IMR-90 (cell line): ENCODE measurements at regions not wholly inside any gene's neighbourhood (a gene's known extent, or its start where the extent isn't known, plus 50 kb on each side); places are given as distances from the start of the nearest gene placed in this dataset.

Experiments
- ATAC-seq: fragments of 200-7000 bp; cut with Tn5 transposase; 2 replicates; pipeline ENCODE4 v1.9.1; 2020; ENCODE audit warnings: low read depth, mild to moderate bottlenecking, moderate library complexity
- BruUV-seq: library from RNA; stranded (reverse); fragments of 400-500 nt; replicated peaks from 2 replicates; lab custom pipeline; 2021; lab: Mats Ljungman, UMichigan
- CTCF ChIA-PET: fragments of 300-600 bp; formaldehyde crosslinking; extraction: SDS; loops from one replicate; lab custom pipeline; 2021; ENCODE audit warnings: antibody characterized with exemption; lab: Yijun Ruan, JAX
- POLR2A ChIA-PET: fragments of 300-600 bp; sonication (Branson Sonifier 250); formaldehyde crosslinking; loops from one replicate; lab custom pipeline; 2022; ENCODE audit warnings: antibody characterized with exemption; ENCODE audit not compliant: unreplicated experiment; lab: Charles Lee
- DNase-seq: peaks from one replicate; pipeline ENCODE4 v3.0.0; 2013
- H2AFZ ChIP-seq: replicated peaks from 2 replicates; pipeline ENCODE3; 2013; ENCODE audit warnings: low read length, mild to moderate bottlenecking; ENCODE audit not compliant: poor library complexity
- H2AK5ac ChIP-seq: 2 replicates; pipeline ENCODE4 v1.6.1; 2013; ENCODE audit warnings: low read depth, low read length, inconsistent platforms
- H2AK9ac ChIP-seq: replicated peaks from 2 replicates; pipeline ENCODE3; 2013; ENCODE audit warnings: mild to moderate bottlenecking, low read depth, low read length, moderate library complexity; ENCODE audit not compliant: poor library complexity
- H2BK120ac ChIP-seq: 2 replicates; pipeline ENCODE4 v1.6.1; 2013; ENCODE audit warnings: low read depth, low read length, inconsistent platforms
- H2BK15ac ChIP-seq: 3 replicates; pipeline ENCODE4 v1.6.1; 2013; ENCODE audit warnings: low read depth, low read length, inconsistent platforms
- H2BK20ac ChIP-seq: 2 replicates; pipeline ENCODE4 v1.6.1; 2013; ENCODE audit warnings: low read depth, mild to moderate bottlenecking, inconsistent platforms, low read length, moderate library complexity
- H2BK5ac ChIP-seq: 2 replicates; pipeline ENCODE4 v1.6.1; 2013; ENCODE audit warnings: mild to moderate bottlenecking, low read depth, low read length, inconsistent platforms; ENCODE audit not compliant: poor library complexity, severe bottlenecking
- H3K14ac ChIP-seq: replicated peaks from 2 replicates; pipeline ENCODE4 v1.6.1; 2013; ENCODE audit warnings: low read depth, low read length, inconsistent platforms
- H3K18ac ChIP-seq: 2 replicates; pipeline ENCODE4 v1.6.1; 2013; ENCODE audit warnings: low read depth, low read length, control low read depth
- H3K23ac ChIP-seq: 2 replicates; pipeline ENCODE4 v1.6.1; 2013; ENCODE audit warnings: low read depth, low read length, inconsistent platforms
- H3K27ac ChIP-seq: 2 replicates; pipeline ENCODE4 v1.5.1; 2013; ENCODE audit warnings: mild to moderate bottlenecking, control low read depth, low read length; ENCODE audit not compliant: insufficient read depth
- H3K27me3 ChIP-seq: 2 replicates; pipeline ENCODE4 v1.6.1; 2013; ENCODE audit warnings: low read length; ENCODE audit not compliant: control insufficient read depth, insufficient read depth
- H3K36me3 ChIP-seq: 2 replicates; pipeline ENCODE4 v1.6.1; 2013; ENCODE audit warnings: low read length, mixed read lengths; ENCODE audit not compliant: control insufficient read depth, insufficient read depth
- H3K4ac ChIP-seq: 2 replicates; pipeline ENCODE4 v1.6.1; 2013; ENCODE audit warnings: low read depth, low read length, inconsistent platforms
- H3K4me1 ChIP-seq: 2 replicates; pipeline ENCODE4 v1.6.1; 2013; ENCODE audit warnings: low read length, mixed read lengths; ENCODE audit not compliant: control insufficient read depth, insufficient read depth
- H3K4me2 ChIP-seq: 2 replicates; pipeline ENCODE4 v1.6.1; 2013; ENCODE audit warnings: low read depth, mild to moderate bottlenecking, control low read depth, low read length, moderate library complexity
- H3K4me3 ChIP-seq: 2 replicates; pipeline ENCODE4 v1.5.1; 2013; ENCODE audit warnings: low read depth, mild to moderate bottlenecking, control low read depth, low read length, moderate library complexity; ENCODE audit not compliant: insufficient read depth
- H3K56ac ChIP-seq: 2 replicates; pipeline ENCODE4 v1.6.1; 2013; ENCODE audit warnings: low read length, inconsistent platforms; ENCODE audit not compliant: insufficient read depth; ENCODE audit errors: extremely low read depth
- H3K79me1 ChIP-seq, 2 experiments: 2 replicates each; pipeline ENCODE4 v1.6.1; 2013; ENCODE audit warnings: low read length in 2 of 2, inconsistent platforms in 1 of 2, low read depth in 1 of 2
- H3K9ac ChIP-seq: 2 replicates; pipeline ENCODE4 v1.6.1; 2013; ENCODE audit warnings: low read depth, low read length, control low read depth
- H3K9me1 ChIP-seq: 2 replicates; pipeline ENCODE4 v1.6.1; 2013; ENCODE audit warnings: low read length, inconsistent platforms; ENCODE audit not compliant: insufficient read depth
- H3K9me3 ChIP-seq: 2 replicates; pipeline ENCODE4 v1.6.1; 2013; ENCODE audit warnings: low read length; ENCODE audit not compliant: control insufficient read depth, insufficient read depth
- H4K20me1 ChIP-seq: 2 replicates; pipeline ENCODE4 v1.6.1; 2013; ENCODE audit warnings: low read length, inconsistent platforms; ENCODE audit not compliant: insufficient read depth
- H4K5ac ChIP-seq: 2 replicates; pipeline ENCODE4 v1.6.1; 2013; ENCODE audit warnings: mild to moderate bottlenecking, low read depth, low read length, control low read depth
- H4K8ac ChIP-seq, 2 experiments: 2 replicates each; pipeline ENCODE4 v1.6.1; 2013; ENCODE audit warnings: low read depth in 2 of 2, low read length in 2 of 2, control low read depth in 1 of 2, inconsistent platforms in 1 of 2
- H4K91ac ChIP-seq: 2 replicates; pipeline ENCODE4 v1.6.1; 2013; ENCODE audit warnings: low read depth, low read length, inconsistent platforms; ENCODE audit not compliant: insufficient read depth
- BHLHE40 ChIP-seq: fragments of 150-350 bp; IDR thresholded peaks from 2 replicates; pipeline ENCODE4 v1.6.1; 2016; ENCODE audit warnings: mild to moderate bottlenecking, low read depth, low read length
- CEBPB ChIP-seq: IDR thresholded peaks from 2 replicates; pipeline ENCODE4 v1.6.1; 2012; ENCODE audit warnings: low read depth, low read length, improper control_type of control experiment
- CHD1 ChIP-seq: IDR thresholded peaks from 2 replicates; pipeline ENCODE4 v1.6.1; 2012; ENCODE audit warnings: low read depth, low read length, improper control_type of control experiment
- CTCF ChIP-seq: conservative IDR thresholded peaks from 2 replicates; pipeline ENCODE4 v1.5.1; 2012; ENCODE audit warnings: mild to moderate bottlenecking, low read depth, low read length, improper control_type of control experiment
- ELK1 ChIP-seq: fragments of 150-350 bp; IDR thresholded peaks from 2 replicates; pipeline ENCODE4 v1.6.1; 2016; ENCODE audit warnings: low read depth, mild to moderate bottlenecking, low read length, moderate library complexity, borderline replicate concordance
- FOS ChIP-seq: fragments of 150-350 bp; IDR thresholded peaks from 2 replicates; pipeline ENCODE4 v1.6.1; 2016; ENCODE audit warnings: low read depth, low read length
- MAFK ChIP-seq: IDR thresholded peaks from 2 replicates; pipeline ENCODE4 v1.6.1; 2012; ENCODE audit warnings: low read depth, low read length, improper control_type of control experiment
- MAZ ChIP-seq: IDR thresholded peaks from 2 replicates; pipeline ENCODE4 v1.6.1; 2012; ENCODE audit warnings: low read depth, mild to moderate bottlenecking, low read length, improper control_type of control experiment, moderate library complexity, borderline replicate concordance
- MXI1 ChIP-seq: IDR thresholded peaks from 2 replicates; pipeline ENCODE4 v1.6.1; 2012; ENCODE audit warnings: low read depth, mild to moderate bottlenecking, low read length, moderate library complexity, borderline replicate concordance
- NFE2L2 ChIP-seq: fragments of 150-350 bp; IDR thresholded peaks from 2 replicates; pipeline ENCODE4 v1.6.1; 2016; ENCODE audit warnings: low read depth, mild to moderate bottlenecking, low read length
- POLR2A ChIP-seq: IDR thresholded peaks from 2 replicates; pipeline ENCODE4 v1.6.1; 2012; ENCODE audit warnings: mild to moderate bottlenecking, low read depth, low read length
- RAD21 ChIP-seq: IDR thresholded peaks from 2 replicates; pipeline ENCODE4 v1.6.1; 2012; ENCODE audit warnings: low read length, improper control_type of control experiment
- RCOR1 ChIP-seq: IDR thresholded peaks from 2 replicates; pipeline ENCODE4 v1.6.1; 2012; ENCODE audit warnings: mild to moderate bottlenecking, low read length, improper control_type of control experiment; ENCODE audit not compliant: insufficient replicate concordance
- RFX5 ChIP-seq: IDR thresholded peaks from 2 replicates; pipeline ENCODE4 v1.8.0; 2012; ENCODE audit warnings: low read depth, mild to moderate bottlenecking, low read length, moderate library complexity
- SMC3 ChIP-seq: fragments of 150-350 bp; IDR thresholded peaks from 2 replicates; pipeline ENCODE4 v1.6.1; 2016; ENCODE audit warnings: low read depth, mild to moderate bottlenecking, antibody characterized with exemption, low read length, moderate library complexity
- USF2 ChIP-seq: fragments of 150-350 bp; IDR thresholded peaks from 2 replicates; pipeline ENCODE4 v1.6.1; 2017; ENCODE audit warnings: mild to moderate bottlenecking, antibody characterized with exemption, low read length, low read depth
- dilution Hi-C: fragments of 300-500 bp; cut with HindIII; formaldehyde crosslinking; loops from one replicate; pipeline ENCODE4 v1.14.3; 2018; ENCODE audit warnings: low sequenced_read_pairs; ENCODE audit not compliant: unreplicated experiment
- in situ Hi-C: fragments of 300-500 bp; cut with MboI; formaldehyde crosslinking; loops from 3 replicates; pipeline ENCODE4 v1.14.3; 2019; ENCODE audit warnings: low sequenced_read_pairs, inconsistent platforms, mixed read lengths
- intact Hi-C: fragments of 100-400 bp; cut with micrococcal nuclease; formaldehyde crosslinking; loops from 2 replicates; pipeline ENCODE4 v1.10.0; 2022

- H3K9me1 ChIP-seq, result no peaks in the 10 kb centered on the region
- H3K36me3 ChIP-seq, result no peaks in the 10 kb centered on the region
- no peak overlapping the region for H3K18ac ChIP-seq
- DNase-seq (no peak), ATAC-seq (no peak)
- H4K91ac ChIP-seq, result no peak overlapping the region
- H3K4me3 ChIP-seq, result no peak overlapping the region
- in situ Hi-C loops (no loop called here), intact Hi-C loops (no loop called here), dilution Hi-C loops (no loop called here)
- H2BK15ac ChIP-seq, result no peak overlapping the region
- no TSS peak for BruUV-seq
- H3K23ac ChIP-seq, result no peak overlapping the region
- no peak overlapping the region for H4K5ac ChIP-seq
- TF ChIP-seq SMC3 (no peak), USF2 (no peak), MAFK (no peak), ELK1 (no peak), RAD21 (no peak), CEBPB (no peak), MXI1 (no peak), RCOR1 (no peak), BHLHE40 (no peak), FOS (no peak), POLR2A (no peak), RFX5 (no peak), MAZ (no peak), CTCF (no peak), NFE2L2 (no peak), CHD1 (no peak)
- H3K9ac ChIP-seq, result no peak overlapping the region
- H3K4me1 ChIP-seq, result no peaks in the 10 kb centered on the region
- H2AK5ac ChIP-seq, result no peak overlapping the region
- no peak overlapping the region for H2BK5ac ChIP-seq
- no peaks in the 10 kb centered on the region for H3K79me1 ChIP-seq
- ChIA-PET POLR2A (interaction anchor here (1.1 kb wide), 1 partner anchor 161 kb away, joined by 3 read pairs; no protein-coding TSS in a partner anchor), CTCF (interaction anchor here (0.6 to 1.7 kb wide), 2 partner anchors 13 to 33 kb away, joined by 3 to 4 read pairs; no protein-coding TSS in a partner anchor)
- no peaks in the 10 kb centered on the region for H3K9me3 ChIP-seq
- no peak overlapping the region for H2BK120ac ChIP-seq
- no peak overlapping the region for H3K4me2 ChIP-seq
- no peak overlapping the region for H3K56ac ChIP-seq
- H3K4ac ChIP-seq, result no peak overlapping the region
- H4K20me1 ChIP-seq, result no peaks in the 10 kb centered on the region
- no peaks in the 10 kb centered on the region for H3K27me3 ChIP-seq
- H4K8ac ChIP-seq, result no peak overlapping the region
- no peak overlapping the region for H3K14ac ChIP-seq
- H2AFZ ChIP-seq, result no peak overlapping the region
- H2BK20ac ChIP-seq, result no peak overlapping the region
- H2AK9ac ChIP-seq, result no peak overlapping the region
- H3K27ac ChIP-seq, result no peak overlapping the region
Measured at GRCh38 chr5:58299256-58299655, 160.6 kb downstream of the PLK2 start.
